GM18505 (cell line): ENCODE measurements at regions not wholly inside any gene's neighbourhood (a gene's known extent, or its start where the extent isn't known, plus 50 kb on each side); places are given as distances from the start of the nearest gene placed in this dataset.
A peak's percentile ranks its signal among the peaks of the same experiment; 100 is the strongest.

Experiments
- ATAC-seq: cut with Tn5 transposase; IDR thresholded peaks from one replicate; pipeline ENCODE4 v1.9.1; 2021; ENCODE audit not compliant: unreplicated experiment
- POLR2A ChIP-seq: IDR thresholded peaks from 4 replicates; pipeline ENCODE4 v1.6.1; 2011; ENCODE audit warnings: borderline replicate concordance; ENCODE audit not compliant: insufficient read depth, insufficient read length; ENCODE audit errors: extremely low read depth

DNA sequence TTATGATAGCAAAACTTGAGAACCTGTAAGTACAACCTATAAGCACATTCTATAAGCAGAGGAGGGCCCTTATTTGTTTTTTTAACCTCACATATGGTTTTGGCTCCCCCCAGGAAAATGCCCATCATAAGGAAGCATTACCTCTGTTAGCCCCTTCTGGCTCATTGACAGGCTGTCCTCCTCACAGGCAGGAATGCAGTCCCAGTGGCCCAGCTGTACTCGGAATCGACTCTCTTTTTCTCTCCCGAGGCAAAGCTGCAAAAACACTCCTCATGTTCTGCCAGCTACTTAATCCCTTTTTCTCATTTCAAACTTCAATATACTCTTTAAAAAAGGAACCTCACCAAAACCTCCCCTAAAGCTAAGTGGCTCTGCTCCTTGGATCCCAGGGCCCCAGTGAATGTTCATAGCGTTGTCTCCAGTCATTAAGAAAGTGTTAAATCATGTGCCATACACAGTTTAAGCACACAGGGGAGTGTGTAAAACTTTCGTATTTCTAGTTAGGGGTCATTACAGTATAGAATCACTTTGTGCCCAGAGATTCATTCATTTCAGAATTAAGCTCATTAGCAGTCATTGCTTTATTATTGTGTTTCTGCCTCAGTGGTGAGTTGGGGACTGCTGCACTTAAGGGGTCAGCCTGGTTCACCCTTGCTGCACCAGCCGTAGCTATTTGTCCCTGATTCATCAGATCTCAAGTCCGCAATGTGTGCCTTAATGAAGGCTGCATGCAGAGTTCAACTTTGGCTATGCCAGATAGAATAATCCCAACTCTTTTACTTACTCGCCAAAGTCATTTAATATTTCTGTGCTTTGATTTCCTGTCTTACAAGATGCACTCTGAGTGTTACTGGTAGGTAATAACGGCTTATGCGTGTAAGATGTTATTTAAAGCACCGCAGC lies 57.6 kb downstream of the JRKL start:
- TF ChIP-seq POLR2A: no peak
- no peak for ATAC-seq

DNA sequence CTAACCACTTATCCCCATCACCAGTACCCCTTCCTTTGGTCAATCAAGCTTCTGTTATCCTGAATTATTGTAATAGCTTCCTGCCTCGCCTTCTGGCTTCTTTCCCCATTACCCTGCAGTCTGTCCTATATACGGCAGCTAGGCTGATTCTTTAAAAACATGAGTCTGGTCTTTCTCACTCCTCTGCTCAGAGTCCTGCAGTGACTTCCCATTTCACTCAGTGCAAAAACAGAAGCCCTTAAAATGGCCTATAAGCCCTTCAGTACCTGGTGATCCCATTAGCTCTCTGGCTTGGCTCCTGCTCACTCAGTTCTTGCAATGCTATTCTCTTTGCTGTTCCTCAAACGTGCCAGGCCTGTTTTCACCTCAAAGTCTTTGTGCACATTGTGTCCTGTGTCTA lies 58.4 kb downstream of the JRKL start:
- no peak for ATAC-seq

DNA sequence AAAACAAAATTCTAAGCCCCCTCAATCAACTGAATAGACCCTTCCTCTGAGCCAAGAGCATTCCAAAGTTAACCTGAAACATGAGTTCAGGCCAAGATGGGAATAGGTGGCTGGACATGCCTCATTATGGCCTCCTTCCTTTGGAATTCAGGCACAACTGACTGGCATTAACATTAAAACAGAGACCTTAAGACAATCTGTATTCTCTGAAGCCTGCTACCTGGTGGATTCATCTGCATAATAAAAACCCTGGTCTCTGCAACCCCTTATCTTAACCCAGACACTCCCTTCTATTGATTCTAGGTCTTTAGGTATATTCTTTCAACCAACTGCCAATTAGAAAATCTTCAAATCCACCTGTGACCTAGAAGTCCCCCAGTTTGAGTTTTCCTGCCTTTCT lies 66.3 kb downstream of the JRKL start:
- no peak for ATAC-seq
- TF ChIP-seq POLR2A: no peak

More for the DNA sequence above, 58.4 kb downstream of the JRKL start:
- no peak for TF ChIP-seq POLR2A

DNA sequence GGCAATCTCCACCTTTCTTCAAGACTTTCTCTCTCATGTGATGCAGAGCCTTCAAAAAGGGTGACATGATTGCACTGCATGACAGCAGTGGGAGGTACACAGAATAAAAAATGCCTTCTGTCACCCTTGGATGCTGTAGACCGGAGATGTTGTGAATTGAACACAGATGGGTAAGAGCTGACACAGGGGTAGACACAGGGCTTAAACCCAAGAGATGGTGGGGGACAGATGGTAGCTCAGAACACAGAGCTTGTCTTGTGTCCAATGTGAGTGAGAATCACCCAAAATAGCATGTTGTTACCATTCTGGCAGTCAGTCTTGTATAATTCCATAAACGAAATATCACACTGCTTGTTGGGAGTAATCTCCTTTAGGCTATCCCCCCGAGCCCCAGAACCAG lies 69.9 kb downstream of the JRKL start:
- TF ChIP-seq POLR2A: no peak
- no peak for ATAC-seq

DNA sequence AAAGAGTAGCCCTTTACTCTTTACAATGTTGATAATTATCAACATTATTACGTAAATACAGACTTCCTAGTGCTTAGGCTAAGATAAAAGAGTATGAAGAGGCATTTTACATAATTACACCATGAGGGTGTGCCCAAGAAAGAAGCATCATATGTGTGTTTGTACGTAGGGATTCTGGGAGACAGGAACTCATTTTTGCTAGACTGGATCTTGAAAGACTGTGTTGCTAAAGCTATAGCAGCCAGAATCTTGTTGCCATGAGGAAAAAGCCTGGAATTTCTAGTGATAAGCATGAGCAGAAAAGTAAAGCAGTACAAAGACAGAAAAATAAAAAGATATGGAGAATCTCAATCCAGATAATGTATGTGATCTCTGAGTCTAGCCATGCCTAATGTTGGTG lies 72.1 kb downstream of the JRKL start:
- ATAC-seq: no peak
- no peak for TF ChIP-seq POLR2A

DNA sequence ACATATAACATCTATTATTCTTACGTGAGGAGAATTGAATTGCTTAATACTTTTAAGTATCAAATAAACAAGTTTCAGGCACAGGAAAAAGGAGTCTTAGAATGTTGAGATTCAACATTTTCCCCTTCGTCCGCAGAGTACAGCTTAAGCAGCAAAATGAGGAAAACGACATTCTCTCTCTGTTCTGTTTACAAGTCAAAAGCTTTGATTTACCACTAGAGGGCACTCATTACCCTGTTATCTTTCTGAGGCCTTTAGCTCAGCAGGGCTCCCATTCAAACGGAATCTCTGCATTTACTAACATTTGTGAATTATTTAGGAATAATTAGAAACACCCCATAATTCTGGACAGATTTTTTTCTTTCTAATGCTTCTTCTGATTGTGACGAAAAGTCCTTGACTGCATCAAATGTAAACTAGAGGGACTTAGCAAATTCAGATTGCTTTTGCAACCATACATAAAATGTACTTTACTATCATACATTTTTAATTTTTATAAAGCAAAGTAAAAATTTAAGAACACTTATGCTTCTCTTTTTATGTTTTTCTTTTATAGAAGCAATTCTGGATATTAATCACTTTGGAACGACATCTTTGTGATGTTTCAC lies 75.0 kb downstream of the JRKL start:
- TF ChIP-seq POLR2A: no peak
- peak; percentile 92 for ATAC-seq

DNA sequence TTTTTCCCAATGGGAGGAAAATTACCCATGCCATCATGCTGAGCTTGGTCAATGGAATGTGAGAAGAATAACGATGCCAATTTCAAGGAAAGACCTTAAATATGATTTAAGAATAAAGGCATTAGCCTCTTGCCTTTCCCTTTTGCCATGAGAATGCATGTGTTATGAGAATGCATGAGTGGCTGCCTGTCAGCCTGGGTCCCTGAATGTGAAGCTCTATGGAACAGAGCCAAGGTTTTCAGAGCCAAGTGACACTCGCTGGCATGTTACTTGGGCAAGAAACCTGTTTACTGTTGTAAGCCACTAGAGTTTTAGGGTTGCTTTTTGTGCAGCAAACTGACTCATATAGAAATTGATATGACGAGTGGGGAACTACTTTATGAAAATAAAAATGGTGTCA lies 75.7 kb downstream of the JRKL start:
- no peak for TF ChIP-seq POLR2A
- no peak for ATAC-seq

DNA sequence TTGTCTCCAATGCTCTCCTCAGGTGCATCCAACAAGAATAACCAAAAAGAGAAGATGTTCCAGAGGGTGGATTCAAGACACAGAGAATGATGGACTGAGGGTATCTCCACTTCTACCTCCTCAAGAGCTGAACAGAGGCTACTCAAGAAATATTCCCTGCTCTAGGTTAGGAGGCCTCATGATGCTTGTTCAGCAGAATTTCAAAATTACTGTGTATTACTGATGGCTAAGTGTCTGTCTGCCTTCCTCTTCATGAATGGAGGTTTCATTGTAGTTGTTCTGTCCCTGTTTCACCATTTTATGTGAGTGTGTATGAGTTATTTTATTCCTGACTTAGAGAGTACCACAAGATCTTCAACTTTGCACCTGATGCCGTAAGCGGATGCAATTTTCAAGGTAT lies 76.8 kb downstream of the JRKL start:
- TF ChIP-seq POLR2A: no peak
- ATAC-seq: no peak

DNA sequence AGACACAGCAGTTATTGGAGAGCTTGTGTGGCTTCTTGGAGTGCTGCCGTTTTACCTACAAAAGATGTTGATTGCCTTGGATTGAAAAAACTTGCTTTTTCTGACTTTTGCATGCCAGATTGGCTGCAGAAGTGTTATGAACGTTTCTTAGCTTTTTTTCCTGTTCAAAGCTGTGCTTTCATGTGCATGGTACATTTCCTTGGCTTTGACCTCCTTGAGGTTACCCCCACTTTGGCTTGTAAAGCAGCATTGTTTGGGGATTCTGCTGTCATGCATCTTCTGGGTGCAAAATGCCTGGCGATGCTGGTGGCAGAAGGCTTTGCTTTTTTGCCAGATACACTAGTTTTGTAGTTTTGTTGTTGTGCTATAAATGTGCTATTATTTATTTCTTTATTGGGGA lies 80.0 kb downstream of the JRKL start:
- TF ChIP-seq POLR2A: no peak

DNA sequence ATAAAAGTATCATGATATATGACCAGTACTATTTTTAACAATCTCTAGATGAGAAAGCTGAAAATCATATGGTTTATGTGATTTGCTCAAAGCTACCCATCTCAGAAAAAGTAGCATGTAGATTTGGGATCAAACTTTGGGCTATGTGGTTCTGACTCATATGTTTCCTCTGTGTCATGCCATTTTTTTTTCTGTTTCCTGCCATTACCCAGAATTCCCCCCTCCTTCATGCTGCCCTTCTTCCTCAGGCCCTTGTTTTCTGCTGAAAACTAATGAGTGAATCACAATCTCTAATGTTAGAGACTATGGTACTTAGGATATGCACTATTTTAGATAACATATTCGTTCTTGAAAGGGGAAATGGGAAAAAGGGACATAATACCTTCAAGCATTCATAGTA lies 80.7 kb downstream of the JRKL start:
- ATAC-seq: no peak
- TF ChIP-seq POLR2A: no peak

More for the DNA sequence above, 80.0 kb downstream of the JRKL start:
- no peak for ATAC-seq

DNA sequence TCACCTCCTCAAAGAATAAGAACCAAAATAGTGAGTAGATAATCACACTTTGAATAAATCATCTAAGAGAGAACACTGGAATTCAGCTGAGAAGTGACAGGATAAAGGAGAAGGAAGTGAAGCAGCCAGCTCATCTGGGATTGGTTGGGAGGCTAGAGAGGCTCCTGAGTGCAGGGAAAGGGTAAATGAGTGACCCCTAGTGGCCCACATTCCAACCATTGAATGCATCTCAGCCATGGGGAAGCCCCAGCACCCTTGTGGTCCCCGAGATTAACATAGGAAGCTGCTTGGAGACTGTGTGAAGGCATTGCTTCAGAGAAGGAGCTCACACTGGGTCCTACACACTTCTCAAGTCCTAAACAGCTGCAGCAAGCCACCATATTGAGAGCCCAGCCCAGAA lies 82.3 kb downstream of the JRKL start:
- no peak for TF ChIP-seq POLR2A
- peak; percentile 74 for ATAC-seq

DNA sequence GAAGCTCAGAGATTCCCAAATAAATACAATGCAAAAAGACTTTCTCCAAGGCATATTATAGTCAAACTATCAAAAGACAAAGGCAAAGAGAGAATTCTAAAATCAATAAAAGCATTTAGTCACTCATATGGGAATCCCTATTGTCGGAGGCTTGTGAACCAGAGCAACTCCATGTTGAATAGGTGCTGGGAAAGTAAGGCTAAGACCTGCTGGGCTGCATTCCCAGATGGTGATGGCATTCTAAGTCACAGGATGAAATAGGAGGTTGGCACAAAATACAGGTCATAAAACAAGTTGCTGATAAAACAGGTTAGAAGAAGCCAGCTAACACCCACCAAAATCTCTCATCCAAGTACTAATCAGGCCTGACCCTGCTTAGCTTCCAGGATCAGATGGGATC lies 84.5 kb downstream of the JRKL start:
- no peak for ATAC-seq
- no peak for TF ChIP-seq POLR2A

DNA sequence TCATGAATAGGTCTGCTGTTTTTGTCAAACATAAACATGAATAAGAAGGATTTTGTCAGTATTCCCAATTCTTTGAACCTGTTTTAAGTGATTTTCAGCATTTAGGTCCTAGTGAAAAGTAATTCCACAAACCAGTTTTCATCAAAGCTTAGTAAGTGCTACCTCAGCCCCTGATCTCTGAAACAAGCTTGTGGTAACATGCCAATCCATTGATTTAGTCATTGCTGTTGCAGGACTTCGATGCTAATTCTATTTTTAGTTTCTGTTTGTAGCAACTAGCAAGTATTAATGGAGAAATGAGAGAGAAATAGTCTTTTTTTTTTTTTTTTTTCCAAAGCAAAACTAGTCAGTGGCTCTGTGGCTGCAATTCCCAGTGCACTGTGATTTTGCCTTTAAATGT lies 91.4 kb downstream of the JRKL start:
- no peak for TF ChIP-seq POLR2A
- no peak for ATAC-seq

DNA sequence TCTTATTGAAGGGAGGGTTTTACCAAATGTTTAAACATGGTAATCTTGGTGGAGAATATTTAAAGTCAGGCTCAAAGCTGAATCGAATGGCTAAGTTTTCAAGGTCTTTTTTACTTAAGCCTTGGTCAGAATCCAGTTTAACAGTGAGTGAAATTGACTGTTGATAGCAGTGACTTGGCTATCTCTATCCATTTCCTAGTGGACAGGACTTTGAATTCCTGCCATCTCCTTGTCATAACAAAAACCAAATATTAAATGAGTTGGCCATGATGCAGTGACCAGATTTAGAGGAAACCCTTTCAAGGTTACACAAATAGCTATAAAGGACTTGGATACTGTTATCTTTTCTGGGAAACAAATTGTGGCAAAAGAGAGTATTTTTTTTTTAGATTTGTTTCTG lies 92.0 kb downstream of the JRKL start:
- ATAC-seq: no peak
- TF ChIP-seq POLR2A: no peak
